A673 (cell line): ENCODE measurements at regions not wholly inside any gene's neighbourhood (a gene's known extent, or its start where the extent isn't known, plus 50 kb on each side); places are given as distances from the start of the nearest gene placed in this dataset.

Source experiments
- EZH2 ChIP-seq: fragments of 200-600 bp; sonication (generic); IDR thresholded peaks from 2 replicates; pipeline ENCODE4 v1.6.1; 2017; ENCODE audit warnings: borderline replicate concordance, low read depth, mild to moderate bottlenecking, mixed read lengths, antibody characterized with exemption, low read length; ENCODE audit not compliant: poor library complexity, severe bottlenecking
- TF ChIP-seq, protein P1 (sequence below): fragments of 300-800, 200-600 bp; sonication (generic); conservative IDR thresholded peaks from 2 replicates; pipeline ENCODE4 v1.5.1; 2017; ENCODE audit warnings: low read depth, mild to moderate bottlenecking, antibody characterized with exemption, low read length, moderate library complexity, mixed read lengths

DNA sequence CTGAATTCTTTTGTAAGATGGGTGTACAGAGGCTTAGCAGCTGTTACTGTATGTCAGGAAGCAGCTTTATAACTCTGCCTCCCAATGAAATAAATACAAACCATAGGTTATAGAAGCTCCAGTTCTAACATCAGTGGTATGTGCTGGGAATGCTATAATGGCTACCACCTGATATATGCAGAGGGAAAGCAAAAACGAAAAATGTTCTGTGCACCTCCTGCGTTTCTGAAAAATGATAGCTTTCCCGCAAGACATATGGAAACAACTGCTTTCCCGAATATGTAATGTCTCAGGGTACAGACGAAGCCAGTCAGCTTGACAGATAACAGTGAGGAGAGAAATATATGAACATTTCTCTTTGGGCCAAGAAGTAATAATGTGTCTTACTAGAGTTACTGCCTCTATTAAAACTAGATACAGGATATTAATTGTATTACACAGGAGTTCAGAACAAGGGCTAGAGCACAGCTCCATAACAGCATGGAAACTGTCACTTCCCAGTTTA lies 517.0 kb upstream of the NRSN1 start:
- TF ChIP-seq, protein P1, sequence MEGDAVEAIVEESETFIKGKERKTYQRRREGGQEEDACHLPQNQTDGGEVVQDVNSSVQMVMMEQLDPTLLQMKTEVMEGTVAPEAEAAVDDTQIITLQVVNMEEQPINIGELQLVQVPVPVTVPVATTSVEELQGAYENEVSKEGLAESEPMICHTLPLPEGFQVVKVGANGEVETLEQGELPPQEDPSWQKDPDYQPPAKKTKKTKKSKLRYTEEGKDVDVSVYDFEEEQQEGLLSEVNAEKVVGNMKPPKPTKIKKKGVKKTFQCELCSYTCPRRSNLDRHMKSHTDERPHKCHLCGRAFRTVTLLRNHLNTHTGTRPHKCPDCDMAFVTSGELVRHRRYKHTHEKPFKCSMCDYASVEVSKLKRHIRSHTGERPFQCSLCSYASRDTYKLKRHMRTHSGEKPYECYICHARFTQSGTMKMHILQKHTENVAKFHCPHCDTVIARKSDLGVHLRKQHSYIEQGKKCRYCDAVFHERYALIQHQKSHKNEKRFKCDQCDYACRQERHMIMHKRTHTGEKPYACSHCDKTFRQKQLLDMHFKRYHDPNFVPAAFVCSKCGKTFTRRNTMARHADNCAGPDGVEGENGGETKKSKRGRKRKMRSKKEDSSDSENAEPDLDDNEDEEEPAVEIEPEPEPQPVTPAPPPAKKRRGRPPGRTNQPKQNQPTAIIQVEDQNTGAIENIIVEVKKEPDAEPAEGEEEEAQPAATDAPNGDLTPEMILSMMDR, result no peak
- TF ChIP-seq EZH2, result no peak
